Right ventricle myocardium inferior (tissue), 1 donor: ENCODE measurements at regions not wholly inside any gene's neighbourhood (a gene's known extent, or its start where the extent isn't known, plus 50 kb on each side); places are given as distances from the start of the nearest gene placed in this dataset.
A peak's percentile ranks its signal among the peaks of the same experiment; 100 is the strongest.

Experiments
- ATAC-seq: fragments of 200-7000 bp; cut with Tn5 transposase; one replicate; pipeline ENCODE4 v1.9.1; 2020; ENCODE audit warnings: mild to moderate bottlenecking, moderate library complexity
- DNase-seq: peaks from one replicate; pipeline ENCODE4 v3.0.0; 2021; ENCODE audit errors: missing footprints
- intact Hi-C: fragments of 100-400 bp; cut with DNase I; formaldehyde crosslinking; loops from one replicate; pipeline ENCODE4 v1.11.0; 2022
- donor health status: DM: no; HTN: yes; CAD: no; lungs with severe emphysema.

GRCh38 chr6:131381052-131381708 is 191.8 kb upstream of the ARG1 start:
- intact Hi-C loops, result no loop called here
- DNase-seq (no peak), ATAC-seq (peak; percentile 71)

- intact Hi-C loops, result no loop called here
- ATAC-seq, result no peak
- DNase-seq, result no peak
Observed at GRCh38 chr6:131381709-131382093, 191.3 kb upstream of the ARG1 start.

- ATAC-seq, result no peak
- intact Hi-C loops, result no loop called here
- DNase-seq, result no peak
Observed at GRCh38 chr6:131382631-131383030, 190.4 kb upstream of the ARG1 start.

GRCh38 chr6:131383421-131384411 is 189.3 kb upstream of the ARG1 start:
- no peak for DNase-seq
- no peak for ATAC-seq
- intact Hi-C loops, result no loop called here

- intact Hi-C loops, result no loop called here
- ATAC-seq (no peak), DNase-seq (no peak)
Observed at GRCh38 chr6:131387562-131388447, 185.2 kb upstream of the ARG1 start.

- DNase-seq (no peak), ATAC-seq (no peak)
- intact Hi-C loops, result no loop called here
Observed at GRCh38 chr6:131390322-131390721, 182.7 kb upstream of the ARG1 start.

GRCh38 chr6:131391116-131391515 is 181.9 kb upstream of the ARG1 start:
- no peak for ATAC-seq
- intact Hi-C loops, result no loop called here
- DNase-seq, result no peak

GRCh38 chr6:131393433-131393832 is 179.6 kb upstream of the ARG1 start:
- intact Hi-C loops, result no loop called here
- no peak for DNase-seq
- ATAC-seq, result no peak

GRCh38 chr6:131394768-131395432 is 178.1 kb upstream of the ARG1 start:
- ATAC-seq, result no peak
- no peak for DNase-seq
- intact Hi-C loops, result no loop called here

- DNase-seq (no peak), ATAC-seq (no peak)
- intact Hi-C loops, result no loop called here
Observed at GRCh38 chr6:131398176-131398575, 174.8 kb upstream of the ARG1 start.

- intact Hi-C loops, result no loop called here
- ATAC-seq (no peak), DNase-seq (no peak)
Observed at GRCh38 chr6:131399433-131399832, 173.6 kb upstream of the ARG1 start.

GRCh38 chr6:131400054-131400778 is 172.8 kb upstream of the ARG1 start:
- no peak for ATAC-seq
- no peak for DNase-seq
- intact Hi-C loops, result no loop called here

GRCh38 chr6:131400779-131401496 is 172.1 kb upstream of the ARG1 start:
- intact Hi-C loops, result no loop called here
- no peak for ATAC-seq
- DNase-seq, result no peak

- ATAC-seq, result no peak
- intact Hi-C loops, result no loop called here
- DNase-seq, result no peak
Observed at GRCh38 chr6:131408811-131409210, 164.2 kb upstream of the ARG1 start.

- intact Hi-C loops, result no loop called here
- no peak for ATAC-seq
- no peak for DNase-seq
Observed at GRCh38 chr6:131410785-131411184, 162.2 kb upstream of the ARG1 start.

GRCh38 chr6:131412960-131413830 is 159.8 kb upstream of the ARG1 start:
- no peak for DNase-seq
- intact Hi-C loops, result no loop called here
- no peak for ATAC-seq

GRCh38 chr6:131413831-131414191 is 159.2 kb upstream of the ARG1 start:
- ATAC-seq (no peak), DNase-seq (no peak)
- intact Hi-C loops, result no loop called here
